ENCODE measurements at regions not wholly inside any gene's neighbourhood (a gene's known extent, or its start where the extent isn't known, plus 50 kb on each side); places are given as distances from the start of the nearest gene placed in this dataset.

DNA sequence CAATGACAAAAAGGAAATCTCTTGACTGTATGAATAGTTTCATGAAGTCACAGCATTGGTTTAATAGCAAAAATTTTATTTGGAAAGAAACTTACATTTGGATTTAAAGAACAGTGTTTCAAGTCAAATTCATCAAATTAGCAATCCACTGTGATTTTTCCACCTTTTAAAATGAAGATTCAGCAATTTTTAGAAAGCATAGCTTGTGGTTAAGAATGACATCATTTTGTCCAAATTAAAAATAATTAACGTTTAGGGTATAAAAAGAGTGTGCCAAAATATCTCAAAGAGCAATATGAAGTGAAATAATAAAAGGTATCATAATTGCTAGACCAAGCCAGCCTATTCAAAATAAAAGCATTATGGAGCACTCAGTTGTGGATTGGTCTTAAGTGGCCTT is 114.6 kb downstream of the PAX1 start:
- H3K36me3 ChIP-seq (ENCODE audit: control insufficient read depth, insufficient read depth, low read length), result no peaks in the 10 kb centered on the region
- H3K4me3 ChIP-seq (ENCODE audit: low read depth, low read length), result no peak overlapping the region
- DNase-seq (ENCODE audit: low read depth), result no peak
- H3K27me3 ChIP-seq (ENCODE audit: control insufficient read depth, insufficient read depth, low read length), result no peaks in the 10 kb centered on the region
- TF ChIP-seq CTCF (IDR thresholded peaks at IDR 0.05; ENCODE audit: insufficient read depth, low read length, poor library complexity, severe bottlenecking), result no peak

DNA sequence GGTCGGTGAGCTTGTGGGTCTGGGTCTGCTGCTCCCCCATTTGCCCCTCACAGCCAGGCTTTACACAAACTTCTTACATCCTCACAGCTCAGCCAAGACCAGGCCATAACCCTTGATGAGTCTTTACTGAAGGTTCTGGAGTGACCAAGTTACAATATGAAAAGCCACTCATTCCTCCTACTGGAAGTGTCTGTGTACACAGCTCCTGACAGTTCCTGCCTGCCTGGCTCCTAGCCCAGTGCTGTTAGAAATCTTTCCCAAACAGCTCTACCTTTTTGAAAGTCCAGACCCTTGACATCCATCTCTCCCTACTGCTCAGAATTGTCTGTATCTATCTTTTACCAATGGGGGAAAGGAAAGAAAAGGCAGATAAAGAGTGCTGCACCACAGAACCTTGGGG is 106.9 kb downstream of the PAX1 start:
- no peak for DNase-seq (ENCODE audit: low read depth)
- Histone ChIP-seq H3K4me3 (ENCODE audit: low read depth, low read length) (no peak overlapping the region), H3K27me3 (ENCODE audit: control insufficient read depth, insufficient read depth, low read length) (no peaks in the 10 kb centered on the region), H3K36me3 (ENCODE audit: control insufficient read depth, insufficient read depth, low read length) (no peaks in the 10 kb centered on the region)
- no peak for TF ChIP-seq CTCF (IDR thresholded peaks at IDR 0.05; ENCODE audit: insufficient read depth, low read length, poor library complexity, severe bottlenecking)

DNA sequence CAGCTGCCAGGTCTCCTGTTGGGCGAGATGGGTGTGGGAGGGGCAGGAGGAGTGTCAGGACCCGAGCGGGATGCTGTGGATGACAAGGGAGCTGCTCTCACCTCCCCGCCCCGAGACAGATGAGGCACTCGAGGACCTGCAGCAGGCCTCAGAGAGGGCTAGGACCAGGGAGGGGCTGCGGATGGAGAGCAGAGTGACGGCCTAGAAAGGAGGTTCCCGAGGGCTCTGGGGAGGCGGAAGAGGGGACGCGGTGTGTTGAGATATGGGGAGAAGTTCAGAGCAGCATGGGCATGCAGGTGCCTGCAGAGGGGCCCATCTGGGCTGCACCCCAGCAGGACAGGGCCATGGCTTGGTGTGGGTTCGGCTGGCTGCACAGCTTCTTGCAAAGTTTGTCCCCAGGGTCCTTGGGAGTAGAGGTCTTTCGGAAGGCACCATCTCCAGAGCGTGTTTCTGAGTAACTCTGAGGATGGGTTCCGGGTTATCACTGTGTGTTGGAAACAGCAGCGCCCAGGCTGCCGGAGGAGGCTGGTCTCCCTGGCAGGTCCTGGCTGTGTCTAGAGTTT is 104.6 kb downstream of the PAX1 start:
- Histone ChIP-seq H3K4me3 (ENCODE audit: low read depth, low read length) (no peak overlapping the region), H3K27me3 (ENCODE audit: control insufficient read depth, insufficient read depth, low read length) (no peaks in the 10 kb centered on the region), H3K36me3 (ENCODE audit: control insufficient read depth, insufficient read depth, low read length) (no peaks in the 10 kb centered on the region)
- no peak for TF ChIP-seq CTCF (IDR thresholded peaks at IDR 0.05; ENCODE audit: insufficient read depth, low read length, poor library complexity, severe bottlenecking)
- no peak for DNase-seq (ENCODE audit: low read depth)

DNA sequence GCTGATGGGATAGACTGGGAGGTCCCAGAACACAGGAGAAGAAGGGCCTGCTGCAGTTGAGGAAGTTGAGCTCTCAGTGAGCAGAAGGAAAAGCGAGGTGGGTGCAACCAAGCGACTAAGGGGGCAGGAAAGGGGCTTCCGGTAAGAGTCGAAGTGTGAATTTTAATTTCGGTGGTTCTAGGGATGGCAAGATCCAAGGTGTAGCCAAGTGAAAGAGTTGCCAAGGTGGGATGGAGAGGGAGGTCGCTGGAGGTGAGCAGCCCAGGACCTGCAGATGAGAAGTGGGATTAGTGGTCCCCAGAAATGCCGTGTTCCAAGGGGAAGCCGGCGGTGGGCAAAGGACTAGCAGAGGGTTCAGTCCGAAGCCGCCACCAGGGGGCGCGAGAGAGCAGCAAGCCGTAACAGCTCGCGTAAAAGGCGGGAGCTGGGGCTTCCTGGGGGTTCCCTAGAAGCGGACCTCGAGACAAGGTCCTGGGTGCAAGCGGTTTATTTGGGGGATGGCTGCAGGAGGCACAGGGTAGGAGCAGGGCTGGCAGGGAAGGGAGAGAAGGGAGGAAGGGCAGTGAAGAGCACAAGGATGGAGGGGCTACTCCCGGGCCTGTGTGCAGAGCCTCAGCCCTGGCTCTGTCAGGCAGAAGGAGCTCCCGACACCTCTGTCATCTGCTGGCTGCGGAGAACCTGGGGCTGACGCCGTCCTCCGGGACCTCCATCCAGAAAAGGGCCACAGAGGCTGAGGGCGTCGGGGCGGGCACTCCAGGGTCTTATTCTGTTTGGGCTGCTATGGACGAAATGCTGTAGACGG is 103.6 kb downstream of the PAX1 start:
- TF ChIP-seq CTCF (IDR thresholded peaks at IDR 0.05; ENCODE audit: insufficient read depth, low read length, poor library complexity, severe bottlenecking), result peak; percentile 59
- Histone ChIP-seq H3K4me3 (ENCODE audit: low read depth, low read length) (no peak overlapping the region), H3K36me3 (ENCODE audit: control insufficient read depth, insufficient read depth, low read length) (no peaks in the 10 kb centered on the region), H3K27me3 (ENCODE audit: control insufficient read depth, insufficient read depth, low read length) (no peaks in the 10 kb centered on the region)
- no peak for DNase-seq (ENCODE audit: low read depth)

DNA sequence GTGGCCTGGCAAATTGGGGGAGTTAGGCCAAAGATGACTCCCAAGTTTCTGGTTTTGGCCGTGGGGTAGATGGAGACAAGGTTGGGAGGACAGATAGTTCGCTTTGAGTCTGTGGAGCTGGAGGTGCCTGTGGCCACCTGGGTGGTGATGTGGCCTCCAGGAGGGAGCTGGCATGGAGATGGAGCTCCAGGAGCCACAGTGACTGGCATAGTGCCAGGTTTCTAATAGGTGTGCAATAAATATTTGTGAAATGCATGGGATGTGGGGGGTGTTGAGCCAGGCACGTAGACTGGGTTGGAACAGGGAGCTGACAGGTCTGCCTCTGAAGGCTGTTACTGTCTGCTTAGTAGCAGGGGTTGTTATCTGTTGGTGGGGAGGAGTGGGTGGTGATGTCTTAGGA is 102.7 kb downstream of the PAX1 start:
- no peak for TF ChIP-seq CTCF (IDR thresholded peaks at IDR 0.05; ENCODE audit: insufficient read depth, low read length, poor library complexity, severe bottlenecking)
- Histone ChIP-seq H3K4me3 (ENCODE audit: low read depth, low read length) (no peak overlapping the region), H3K36me3 (ENCODE audit: control insufficient read depth, insufficient read depth, low read length) (no peaks in the 10 kb centered on the region), H3K27me3 (ENCODE audit: control insufficient read depth, insufficient read depth, low read length) (no peaks in the 10 kb centered on the region)
- no peak for DNase-seq (ENCODE audit: low read depth)

GRCh38 chr20:21804802-21805201 is 99.3 kb downstream of the PAX1 start:
- TF ChIP-seq CTCF (IDR thresholded peaks at IDR 0.05; ENCODE audit: insufficient read depth, low read length, poor library complexity, severe bottlenecking), result no peak
- Histone ChIP-seq H3K4me3 (ENCODE audit: low read depth, low read length) (no peak overlapping the region), H3K27me3 (ENCODE audit: control insufficient read depth, insufficient read depth, low read length) (no peaks in the 10 kb centered on the region), H3K36me3 (ENCODE audit: control insufficient read depth, insufficient read depth, low read length) (no peaks in the 10 kb centered on the region)
- no peak for DNase-seq (ENCODE audit: low read depth)

Measured in kidney epithelial cell (primary cell).